ENCODE measurements at regions not wholly inside any gene's neighbourhood (a gene's known extent, or its start where the extent isn't known, plus 50 kb on each side); places are given as distances from the start of the nearest gene placed in this dataset.

DNA sequence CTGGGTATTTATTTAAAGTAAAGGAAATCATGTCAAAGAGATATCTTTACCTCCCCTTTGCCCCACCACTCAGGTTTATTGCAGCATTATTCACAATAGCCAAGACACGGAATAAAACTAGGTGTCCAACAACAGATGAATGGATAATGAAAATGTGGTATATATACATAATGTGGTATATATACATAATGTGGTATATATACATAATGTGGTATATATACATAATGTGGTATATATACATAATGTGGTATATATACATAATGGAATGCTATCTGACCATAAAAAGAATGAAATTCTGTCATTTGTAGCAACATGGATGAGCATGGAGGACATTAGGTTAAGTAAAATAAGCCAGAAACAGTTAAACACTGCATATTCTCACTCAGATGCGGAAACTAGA lies 262.6 kb upstream of the PLXNA2 start:
- no peaks in the 10 kb centered on the region for H3K4me1 ChIP-seq (ENCODE audit: control insufficient read depth, insufficient read depth, low read length)
- no peak overlapping the region for H3K27ac ChIP-seq (ENCODE audit: low read length)
- no CpG with 5 or more reads among the region's 2 CpGs for WGBS (ENCODE audit: insufficient coverage)
- H3K9me3 ChIP-seq (replicated peaks; ENCODE audit: control insufficient read depth, low read depth, low read length) = no peaks in the 10 kb centered on the region
- no peak for DNase-seq
- H3K27me3 ChIP-seq (ENCODE audit: control insufficient read depth, insufficient read depth, low read length) = no peaks in the 10 kb centered on the region
- no peak overlapping the region for H3K4me3 ChIP-seq (ENCODE audit: low read length)
- no peaks in the 10 kb centered on the region for H3K36me3 ChIP-seq (ENCODE audit: control insufficient read depth, insufficient read depth, low read length)

DNA sequence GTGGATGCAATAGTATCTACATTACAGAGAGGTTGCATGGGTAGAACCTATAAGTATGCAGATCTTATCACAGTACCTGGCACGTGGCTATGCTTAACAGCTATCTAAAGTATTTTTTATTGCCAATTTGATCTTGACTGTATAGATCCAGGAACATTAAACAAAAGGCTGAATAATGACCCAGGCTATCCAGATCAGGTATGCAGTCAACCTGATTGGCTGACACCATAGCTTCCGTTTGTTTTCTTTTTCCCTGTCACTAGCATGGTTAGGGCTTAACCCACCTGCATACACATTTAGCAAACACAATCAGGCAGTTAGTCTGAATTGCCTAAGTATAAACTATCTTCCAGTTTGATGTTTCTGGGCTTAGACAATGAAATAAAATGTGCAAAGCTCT lies 264.9 kb upstream of the PLXNA2 start:
- Histone ChIP-seq H3K4me3 (ENCODE audit: low read length) (no peak overlapping the region), H3K27me3 (ENCODE audit: control insufficient read depth, insufficient read depth, low read length) (no peaks in the 10 kb centered on the region), H3K36me3 (ENCODE audit: control insufficient read depth, insufficient read depth, low read length) (no peaks in the 10 kb centered on the region), H3K27ac (ENCODE audit: low read length) (no peak overlapping the region), H3K4me1 (ENCODE audit: control insufficient read depth, insufficient read depth, low read length) (no peaks in the 10 kb centered on the region), H3K9me3 (replicated peaks; ENCODE audit: control insufficient read depth, low read depth, low read length) (no peaks in the 10 kb centered on the region)
- 40% methylated on average over 1 of the region's 2 CpGs for WGBS (ENCODE audit: insufficient coverage)
- no peak for DNase-seq

DNA sequence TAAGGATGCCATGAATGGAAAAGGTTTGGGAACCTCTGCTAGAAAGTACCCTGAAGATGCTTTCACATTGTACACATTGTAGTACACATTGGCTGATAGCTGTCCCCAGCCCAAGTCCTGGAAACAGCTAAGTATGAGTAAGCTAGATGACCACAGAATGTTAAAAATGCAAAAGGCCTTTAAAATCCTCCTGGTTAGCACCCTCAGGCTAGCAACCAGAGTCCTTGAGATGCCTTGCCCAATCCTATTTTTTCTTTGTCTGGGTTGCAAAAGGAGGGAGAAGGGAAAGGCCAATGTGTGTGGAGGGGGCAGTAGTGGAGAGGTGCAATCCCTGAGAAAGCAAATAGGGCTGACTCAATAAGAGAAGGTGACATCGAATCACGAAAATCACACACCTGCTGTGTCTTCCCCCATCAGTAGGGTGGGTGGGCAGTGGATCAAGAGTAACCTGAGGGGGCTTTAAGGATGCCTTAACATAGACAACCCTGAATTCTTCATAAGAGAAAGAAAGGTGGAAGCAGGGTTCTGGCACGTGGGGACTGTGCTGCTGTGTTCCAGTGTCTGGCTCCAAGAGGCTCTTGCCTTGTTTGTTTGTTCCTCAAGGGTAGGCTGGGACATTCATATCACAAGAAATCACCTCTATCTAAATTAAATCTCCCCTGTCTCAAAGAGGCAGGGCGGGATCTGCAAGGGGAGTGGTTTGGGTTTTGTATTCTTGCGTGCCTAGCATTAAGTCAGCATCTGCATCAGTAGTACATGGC lies 266.2 kb upstream of the PLXNA2 start:
- 100% methylated on average over 1 of the region's 5 CpGs for WGBS (ENCODE audit: insufficient coverage)
- no peak overlapping the region for H3K27ac ChIP-seq (ENCODE audit: low read length)
- no peak for DNase-seq

DNA sequence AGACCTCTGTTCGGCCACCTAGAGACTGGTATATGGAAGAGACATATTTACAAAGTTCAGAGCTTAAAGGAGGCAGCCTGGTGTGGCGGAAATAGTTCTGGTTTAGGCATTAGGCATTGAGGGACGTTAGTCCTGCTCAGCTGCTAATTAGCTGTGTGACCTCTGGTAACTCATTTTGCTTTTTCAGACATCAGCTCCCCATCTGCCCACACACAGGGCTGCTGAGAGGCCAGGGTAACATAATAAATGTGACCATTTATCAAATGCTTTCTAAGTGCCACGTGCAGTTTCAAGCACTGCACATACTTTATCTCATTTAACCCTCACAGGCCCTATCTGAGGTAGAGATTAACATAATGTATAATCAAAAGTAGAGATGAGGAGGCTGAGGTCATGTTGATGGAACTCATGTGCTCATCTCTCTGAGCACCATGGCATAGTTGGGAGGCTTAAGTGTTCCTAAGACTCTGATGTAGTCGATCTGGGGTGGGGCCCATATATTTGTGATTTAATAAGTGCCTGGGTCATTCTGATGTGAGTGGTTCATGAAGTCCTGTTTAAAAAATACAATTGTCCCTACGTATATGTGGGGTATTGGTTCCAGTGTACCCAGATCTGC lies 267.2 kb upstream of the PLXNA2 start:
- H3K27ac ChIP-seq (ENCODE audit: low read length) = no peak overlapping the region
- H3K4me3 ChIP-seq (ENCODE audit: low read length) = no peak overlapping the region
- H3K27me3 ChIP-seq (ENCODE audit: control insufficient read depth, insufficient read depth, low read length) = no peaks in the 10 kb centered on the region
- DNase-seq = no peak
- H3K4me1 ChIP-seq (ENCODE audit: control insufficient read depth, insufficient read depth, low read length) = no peaks in the 10 kb centered on the region
- WGBS (ENCODE audit: insufficient coverage) = 87% methylated on average over 3 of the region's 6 CpGs
- H3K36me3 ChIP-seq (ENCODE audit: control insufficient read depth, insufficient read depth, low read length) = no peaks in the 10 kb centered on the region
- no peaks in the 10 kb centered on the region for H3K9me3 ChIP-seq (replicated peaks; ENCODE audit: control insufficient read depth, low read depth, low read length)

More for the DNA sequence above, 266.2 kb upstream of the PLXNA2 start:
- Histone ChIP-seq H3K4me1 (ENCODE audit: control insufficient read depth, insufficient read depth, low read length) (no peaks in the 10 kb centered on the region), H3K4me3 (ENCODE audit: low read length) (no peak overlapping the region), H3K27me3 (ENCODE audit: control insufficient read depth, insufficient read depth, low read length) (no peaks in the 10 kb centered on the region), H3K36me3 (ENCODE audit: control insufficient read depth, insufficient read depth, low read length) (no peaks in the 10 kb centered on the region), H3K9me3 (replicated peaks; ENCODE audit: control insufficient read depth, low read depth, low read length) (no peaks in the 10 kb centered on the region)

DNA sequence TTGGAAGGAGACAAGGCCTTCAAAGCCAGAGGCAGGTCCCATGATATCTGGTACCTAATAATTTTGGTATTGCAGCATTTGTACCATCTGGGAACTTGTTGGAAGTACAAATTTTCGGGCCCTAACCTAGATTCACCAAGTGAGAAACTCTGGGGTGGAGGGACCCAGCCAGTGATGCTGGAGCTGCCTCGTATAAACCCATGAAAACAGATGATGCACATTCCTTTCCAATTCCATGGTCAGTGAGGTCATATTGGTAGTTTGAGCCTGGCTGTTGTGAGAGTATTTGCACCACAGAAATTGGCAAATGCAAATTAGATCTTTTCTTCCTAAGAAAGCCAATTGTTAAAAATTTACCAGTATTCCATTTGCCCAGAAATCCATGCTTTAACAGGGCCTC lies 269.6 kb upstream of the PLXNA2 start:
- Histone ChIP-seq H3K4me3 (ENCODE audit: low read length) (no peak overlapping the region), H3K27me3 (ENCODE audit: control insufficient read depth, insufficient read depth, low read length) (no peaks in the 10 kb centered on the region), H3K27ac (ENCODE audit: low read length) (no peak overlapping the region), H3K9me3 (replicated peaks; ENCODE audit: control insufficient read depth, low read depth, low read length) (no peaks in the 10 kb centered on the region), H3K4me1 (ENCODE audit: control insufficient read depth, insufficient read depth, low read length) (no peaks in the 10 kb centered on the region), H3K36me3 (ENCODE audit: control insufficient read depth, insufficient read depth, low read length) (no peaks in the 10 kb centered on the region)
- whole genome bisulfite sequencing (ENCODE audit: insufficient coverage) = 73% methylated on average over 1 of the region's 2 CpGs
- no peak for DNase-seq

DNA sequence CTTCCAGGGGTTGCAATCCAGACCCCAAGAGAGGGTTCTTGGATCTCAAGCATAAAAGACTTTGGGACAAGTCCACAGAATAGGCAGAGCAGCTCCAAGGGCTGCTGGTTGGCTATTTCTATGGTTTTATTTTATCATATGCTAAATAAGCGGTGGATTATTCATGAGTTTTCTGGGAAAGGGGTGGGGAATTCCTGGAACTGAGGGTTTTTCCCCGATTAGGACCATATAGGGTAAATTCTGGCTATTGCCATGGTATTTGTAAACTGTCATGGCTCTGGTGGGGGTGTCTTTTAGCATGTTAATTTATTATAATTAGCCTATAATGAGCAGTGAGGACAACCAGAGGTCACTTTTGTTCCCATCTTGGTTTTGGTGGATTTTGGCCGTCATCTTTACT lies 270.9 kb upstream of the PLXNA2 start:
- no peak for DNase-seq
- Histone ChIP-seq H3K4me3 (ENCODE audit: low read length) (no peak overlapping the region), H3K27ac (ENCODE audit: low read length) (no peak overlapping the region), H3K9me3 (replicated peaks; ENCODE audit: control insufficient read depth, low read depth, low read length) (no peaks in the 10 kb centered on the region), H3K36me3 (ENCODE audit: control insufficient read depth, insufficient read depth, low read length) (no peaks in the 10 kb centered on the region), H3K27me3 (ENCODE audit: control insufficient read depth, insufficient read depth, low read length) (no peaks in the 10 kb centered on the region), H3K4me1 (ENCODE audit: control insufficient read depth, insufficient read depth, low read length) (no peaks in the 10 kb centered on the region)
- 100% methylated on average over 1 of the region's 3 CpGs for WGBS (ENCODE audit: insufficient coverage)

DNA sequence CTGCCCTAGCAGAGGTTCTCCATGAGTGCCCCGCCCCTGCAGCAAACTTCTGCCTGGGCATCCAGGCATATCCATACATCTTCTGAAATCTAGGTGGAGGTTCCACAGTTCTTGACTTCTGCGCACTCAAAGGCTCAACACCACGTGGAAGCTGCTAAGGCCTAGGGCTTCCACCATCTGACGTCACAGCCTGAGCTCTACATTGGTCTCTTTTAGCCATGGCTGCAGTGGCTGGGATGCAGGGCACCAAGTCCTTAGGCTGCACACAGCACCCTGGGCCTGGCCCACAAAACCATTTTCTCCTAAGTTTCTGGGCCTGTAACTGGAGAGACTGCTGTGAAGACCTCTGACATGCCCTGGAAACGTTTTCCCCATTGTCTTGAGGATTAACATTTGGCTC lies 272.6 kb upstream of the PLXNA2 start:
- no peak for DNase-seq
- Histone ChIP-seq H3K36me3 (ENCODE audit: control insufficient read depth, insufficient read depth, low read length) (no peaks in the 10 kb centered on the region), H3K27me3 (ENCODE audit: control insufficient read depth, insufficient read depth, low read length) (no peaks in the 10 kb centered on the region), H3K4me3 (ENCODE audit: low read length) (no peak overlapping the region), H3K4me1 (ENCODE audit: control insufficient read depth, insufficient read depth, low read length) (no peaks in the 10 kb centered on the region), H3K27ac (ENCODE audit: low read length) (no peak overlapping the region), H3K9me3 (replicated peaks; ENCODE audit: control insufficient read depth, low read depth, low read length) (no peaks in the 10 kb centered on the region)
- 80% methylated on average over 5 of the region's 5 CpGs for WGBS (ENCODE audit: insufficient coverage)

DNA sequence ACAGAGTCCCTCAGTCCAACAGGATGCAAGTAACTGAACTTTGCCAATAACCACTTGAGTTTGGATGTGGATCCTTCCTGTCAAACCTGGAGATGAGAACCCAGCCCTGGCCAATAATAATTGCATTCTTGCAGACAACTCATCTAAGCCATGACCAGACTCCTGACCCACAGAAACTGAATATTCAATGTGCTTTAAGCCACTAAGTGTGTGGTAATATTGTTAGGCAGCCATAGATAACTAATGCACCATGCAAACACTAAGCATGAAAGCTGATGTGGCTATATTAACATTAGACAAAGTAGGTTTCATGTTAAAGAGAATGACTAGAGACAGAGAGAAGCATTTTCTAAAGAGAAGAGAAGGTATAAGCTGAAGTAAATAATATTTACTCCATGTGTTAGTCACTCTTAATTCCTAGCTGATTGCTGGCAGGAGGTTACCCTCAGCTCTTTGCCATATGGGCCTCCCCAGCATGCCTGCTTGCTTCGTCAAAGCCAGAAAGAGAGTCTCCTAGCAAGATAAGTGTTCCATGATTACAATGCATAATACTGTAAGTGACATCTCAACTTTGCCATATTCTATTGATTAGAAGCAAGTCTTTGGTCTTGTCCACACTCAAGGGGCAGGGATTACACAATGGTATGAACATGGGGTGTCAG lies 276.4 kb upstream of the PLXNA2 start:
- Histone ChIP-seq H3K4me3 (ENCODE audit: low read length) (no peak overlapping the region), H3K27me3 (ENCODE audit: control insufficient read depth, insufficient read depth, low read length) (no peaks in the 10 kb centered on the region), H3K4me1 (ENCODE audit: control insufficient read depth, insufficient read depth, low read length) (peaks cover 5% of the 10 kb centered on the region), H3K9me3 (replicated peaks; ENCODE audit: control insufficient read depth, low read depth, low read length) (no peaks in the 10 kb centered on the region), H3K36me3 (ENCODE audit: control insufficient read depth, insufficient read depth, low read length) (no peaks in the 10 kb centered on the region), H3K27ac (ENCODE audit: low read length) (no peak overlapping the region)
- no CpG with 5 or more reads among the region's 1 CpG for WGBS (ENCODE audit: insufficient coverage)
- no peak for DNase-seq

DNA sequence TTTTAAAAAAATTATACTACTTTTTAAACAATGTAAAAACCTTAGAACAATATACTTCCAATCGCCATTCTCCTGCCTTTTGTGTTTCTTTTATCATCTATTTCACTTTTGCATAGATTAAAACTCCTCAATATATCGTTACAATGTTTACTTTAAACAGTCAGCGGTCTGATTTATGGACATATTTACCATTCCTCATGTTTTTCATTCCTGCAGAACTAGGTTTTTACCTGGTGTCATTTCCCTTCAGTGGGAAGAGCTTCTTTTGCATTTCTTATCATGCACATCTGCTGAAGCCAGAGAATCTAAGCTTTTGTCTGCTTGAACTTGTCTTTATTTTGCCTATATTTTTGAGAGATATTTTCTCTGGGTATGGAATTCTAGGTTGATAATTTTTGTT lies 277.4 kb upstream of the PLXNA2 start:
- H3K4me1 ChIP-seq (ENCODE audit: control insufficient read depth, insufficient read depth, low read length) = peaks cover 9% of the 10 kb centered on the region
- DNase-seq = no peak
- H3K36me3 ChIP-seq (ENCODE audit: control insufficient read depth, insufficient read depth, low read length) = no peaks in the 10 kb centered on the region
- no peaks in the 10 kb centered on the region for H3K9me3 ChIP-seq (replicated peaks; ENCODE audit: control insufficient read depth, low read depth, low read length)
- no peak overlapping the region for H3K4me3 ChIP-seq (ENCODE audit: low read length)
- no peak overlapping the region for H3K27ac ChIP-seq (ENCODE audit: low read length)
- no peaks in the 10 kb centered on the region for H3K27me3 ChIP-seq (ENCODE audit: control insufficient read depth, insufficient read depth, low read length)
- 60% methylated on average over 1 of the region's 3 CpGs for WGBS (ENCODE audit: insufficient coverage)

DNA sequence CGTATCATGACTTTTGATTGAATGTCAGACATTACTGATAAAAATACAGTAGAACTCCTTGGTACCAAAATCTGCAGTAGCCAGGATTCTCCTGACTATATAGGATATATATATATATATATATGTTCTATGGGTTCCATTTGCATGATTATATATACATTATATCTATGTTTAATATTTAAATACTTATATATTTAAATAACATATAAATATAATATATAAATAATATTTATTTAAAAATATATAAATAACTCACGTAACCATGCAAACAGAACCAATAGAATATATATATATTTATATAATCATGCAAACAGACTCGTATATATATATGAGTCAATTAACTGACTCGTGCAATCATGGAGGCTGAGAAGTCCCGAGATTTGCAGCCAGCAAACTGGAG lies 278.8 kb upstream of the PLXNA2 start:
- Histone ChIP-seq H3K4me3 (ENCODE audit: low read length) (no peak overlapping the region), H3K36me3 (ENCODE audit: control insufficient read depth, insufficient read depth, low read length) (no peaks in the 10 kb centered on the region), H3K4me1 (ENCODE audit: control insufficient read depth, insufficient read depth, low read length) (peaks cover 12% of the 10 kb centered on the region), H3K27ac (ENCODE audit: low read length) (no peak overlapping the region), H3K9me3 (replicated peaks; ENCODE audit: control insufficient read depth, low read depth, low read length) (no peaks in the 10 kb centered on the region), H3K27me3 (ENCODE audit: control insufficient read depth, insufficient read depth, low read length) (no peaks in the 10 kb centered on the region)
- no CpG with 5 or more reads among the region's 5 CpGs for WGBS (ENCODE audit: insufficient coverage)
- no peak for DNase-seq
